B cell (primary cell): ENCODE measurements at regions not wholly inside any gene's neighbourhood (a gene's known extent, or its start where the extent isn't known, plus 50 kb on each side); places are given as distances from the start of the nearest gene placed in this dataset.

Source experiments
- ATAC-seq: fragments of 200-7000 bp; cut with Tn5 transposase; one replicate; pipeline ENCODE4 v1.10.0; 2021; ENCODE audit warnings: low read depth, mild to moderate bottlenecking, moderate number of reproducible peaks, moderate library complexity
- CTCF ChIA-PET: fragments of 350-600 bp; sonication (Branson Sonifier 250); formaldehyde crosslinking; loops from one replicate; lab custom pipeline; 2021; ENCODE audit warnings: antibody characterized with exemption, inconsistent platforms; lab: Charles Lee
- POLR2A ChIA-PET: fragments of 350-600 bp; sonication (Branson Sonifier 250); formaldehyde crosslinking; loops from one replicate; lab custom pipeline; 2021; ENCODE audit warnings: antibody characterized with exemption; lab: Charles Lee
- DNase-seq: peaks from one replicate; pipeline ENCODE4 v3.0.0; 2013
- H2AFZ ChIP-seq: 2 replicates; pipeline ENCODE4 v1.6.1; 2012; ENCODE audit warnings: mild to moderate bottlenecking, low read depth, low read length; ENCODE audit not compliant: insufficient read depth, poor library complexity, severe bottlenecking
- H3K27ac ChIP-seq, 2 donors: 1 replicate in 1 of 2; 2 replicates in 1 of 2; pipeline ENCODE4 v1.5.1; 2012 to 2013; ENCODE audit warnings: low read length in 2 of 2, mild to moderate bottlenecking in 2 of 2, moderate library complexity in 1 of 2
- H3K27me3 ChIP-seq, 4 experiments: fragments of 200-600 bp in 1 of 4; sonication (generic) in 1 of 4; replicated peaks in 1 of 4; 1 replicate in 2 of 4; 2 replicates in 2 of 4; pipeline versions ENCODE4 v1.6.1 to v1.7.0; 2013 to 2016; ENCODE audit warnings: low read length in 3 of 4, mild to moderate bottlenecking in 2 of 4, mixed read lengths in 1 of 4, moderate library complexity in 1 of 4; ENCODE audit not compliant: insufficient read depth in 4 of 4, control insufficient read depth in 3 of 4; ENCODE audit errors: control extremely low read depth in 1 of 4
- H3K36me3 ChIP-seq, 2 experiments: replicated peaks in 1 of 2; 1 replicate in 1 of 2; 2 replicates in 1 of 2; pipeline versions ENCODE4 v1.6.1 to v1.7.1; 2013; ENCODE audit warnings: low read length in 1 of 2; ENCODE audit not compliant: insufficient read depth in 2 of 2, control insufficient read depth in 1 of 2; ENCODE audit errors: control extremely low read depth in 1 of 2, extremely low read depth in 1 of 2
- H3K4me1 ChIP-seq, 2 donors: fragments of 200-600 bp in 1 of 2; sonication (generic) in 1 of 2; 1 replicate in 1 of 2; 2 replicates in 1 of 2; pipeline versions ENCODE4 v1.5.1 to v1.6.1; 2013 to 2017; ENCODE audit warnings: low read length in 2 of 2; ENCODE audit not compliant: control insufficient read depth in 2 of 2, insufficient read depth in 2 of 2
- H3K4me2 ChIP-seq: replicated peaks from 2 replicates; pipeline ENCODE3; 2012; ENCODE audit warnings: mild to moderate bottlenecking, low read depth, low read length; ENCODE audit not compliant: poor library complexity, severe bottlenecking
- H3K4me3 ChIP-seq, 5 experiments: fragments of 200-600 bp in 1 of 5; sonication (generic) in 1 of 5; 1 replicate in 3 of 5; 2 replicates in 2 of 5; pipeline versions ENCODE4 v1.5.1 to v1.7.0; 2011 to 2016; ENCODE audit warnings: low read length in 4 of 5, mild to moderate bottlenecking in 4 of 5, low read depth in 2 of 5, control low read depth in 1 of 5, moderate library complexity in 1 of 5; ENCODE audit not compliant: insufficient read depth in 1 of 5; ENCODE audit errors: control extremely low read depth in 1 of 5, extremely low read depth in 1 of 5
- H3K79me2 ChIP-seq: fragments of 200-600 bp; sonication (generic); one replicate; pipeline ENCODE4 v1.6.0; 2016; ENCODE audit warnings: low read length; ENCODE audit not compliant: control insufficient read depth, insufficient read depth
- H3K9ac ChIP-seq: fragments of 200-600 bp; sonication (generic); 2 replicates; pipeline ENCODE4 v1.6.1; 2017; ENCODE audit warnings: mild to moderate bottlenecking, low read length, moderate library complexity
- H3K9me3 ChIP-seq, 3 donors: one replicate each; pipeline versions ENCODE4 v1.6.1 to v1.7.1; 2013; ENCODE audit warnings: low read length in 2 of 3; ENCODE audit not compliant: control insufficient read depth in 2 of 3, insufficient read depth in 1 of 3; ENCODE audit errors: control extremely low read depth in 1 of 3
- H4K20me1 ChIP-seq: 2 replicates; pipeline ENCODE4 v1.6.0; 2012; ENCODE audit warnings: mild to moderate bottlenecking, low read length; ENCODE audit not compliant: insufficient read depth, control insufficient read depth, poor library complexity, severe bottlenecking
- H3K27ac Mint-ChIP-seq: one replicate; pipeline ENCODE4 v1.8.0; 2021; ENCODE audit warnings: mixed read lengths
- H3K27me3 Mint-ChIP-seq: one replicate; pipeline ENCODE4 v1.8.0; 2021; ENCODE audit warnings: mixed read lengths
- H3K4me1 Mint-ChIP-seq: one replicate; pipeline ENCODE4 v1.8.0; 2021; ENCODE audit warnings: mixed read lengths
- H3K4me3 Mint-ChIP-seq: one replicate; pipeline ENCODE4 v1.8.0; 2021; ENCODE audit warnings: mixed read lengths
- H3K9me3 Mint-ChIP-seq: one replicate; pipeline ENCODE4 v1.8.0; 2022; ENCODE audit warnings: mixed read lengths; ENCODE audit not compliant: insufficient read depth
- CTCF ChIP-seq: fragments of 200-600 bp; IDR thresholded peaks from one replicate; pipeline ENCODE4 v1.8.0; 2022; ENCODE audit warnings: antibody characterized with exemption, mild to moderate bottlenecking
- EZH2 ChIP-seq: IDR thresholded peaks from 2 replicates; pipeline ENCODE4 v1.6.1; 2012; ENCODE audit warnings: borderline replicate concordance, low read depth, mild to moderate bottlenecking, moderate library complexity, low read length; ENCODE audit not compliant: insufficient read depth, poor library complexity, severe bottlenecking
- WGBS: methylation state at CpG from one replicate; pipeline ENCODE4 v1.1.5; 2013; ENCODE audit warnings: missing lambda C conversion rate; ENCODE audit not compliant: insufficient coverage; 5-methylcytosine and 5-hydroxymethylcytosine counted together
- intact Hi-C: fragments of 100-400 bp; cut with micrococcal nuclease; formaldehyde crosslinking; loops from one replicate; pipeline ENCODE4 v1.10.0; 2022

GRCh38 chr10:6850452-6850851 is 270.4 kb upstream of the PRKCQ start:
- no peak for TF ChIP-seq EZH2
- no peak for TF ChIP-seq CTCF
- no peak overlapping the region for H3K9ac ChIP-seq
- H3K4me2 ChIP-seq = no peak overlapping the region
- Mint-ChIP-seq H3K4me1 (no peaks in the 10 kb centered on the region), H3K27ac (no peak overlapping the region), H3K9me3 (no peaks in the 10 kb centered on the region), H3K4me3 (no peak overlapping the region), H3K27me3 (peaks cover 23% of the 10 kb centered on the region)
- H3K4me3 ChIP-seq = no peak overlapping the region
- peaks cover 0 to 5% (median 0%) of the 10 kb centered on the region in 4 experiments for H3K27me3 ChIP-seq
- ChIA-PET POLR2A (no interaction called here), CTCF (no interaction called here)
- H2AFZ ChIP-seq = no peak overlapping the region
- intact Hi-C loops = no loop called here
- H4K20me1 ChIP-seq = no peaks in the 10 kb centered on the region
- DNase-seq (no peak), ATAC-seq (no peak)
- no peaks in the 10 kb centered on the region for H3K9me3 ChIP-seq
- H3K36me3 ChIP-seq = no peaks in the 10 kb centered on the region
- H3K4me1 ChIP-seq = no peaks in the 10 kb centered on the region
- no peaks in the 10 kb centered on the region for H3K79me2 ChIP-seq
- WGBS = no CpG with 5 or more reads among the region's 3 CpGs
- H3K27ac ChIP-seq = no peak overlapping the region

- no peaks in the 10 kb centered on the region for H4K20me1 ChIP-seq
- H3K27me3 ChIP-seq = no peaks in the 10 kb centered on the region
- no peak overlapping the region for H3K4me3 Mint-ChIP-seq
- no peaks in the 10 kb centered on the region for H3K4me1 ChIP-seq
- H3K36me3 ChIP-seq = no peaks in the 10 kb centered on the region
- no peak overlapping the region for H3K4me3 ChIP-seq
- no peak overlapping the region for H3K9ac ChIP-seq
- no peaks in the 10 kb centered on the region for H3K9me3 Mint-ChIP-seq
- TF ChIP-seq CTCF (no peak), EZH2 (no peak)
- H3K9me3 ChIP-seq = no peaks in the 10 kb centered on the region
- no peaks in the 10 kb centered on the region for H3K4me1 Mint-ChIP-seq
- intact Hi-C loops = no loop called here
- peaks cover 20% of the 10 kb centered on the region for H3K27me3 Mint-ChIP-seq
- no CpG with 5 or more reads among the region's 3 CpGs for WGBS
- no peak overlapping the region for H3K27ac ChIP-seq
- ATAC-seq = no peak
- DNase-seq = no peak
- no peak overlapping the region for H2AFZ ChIP-seq
- H3K4me2 ChIP-seq = no peak overlapping the region
- no peaks in the 10 kb centered on the region for H3K79me2 ChIP-seq
- H3K27ac Mint-ChIP-seq = no peak overlapping the region
- CTCF ChIA-PET = no interaction called here
- POLR2A ChIA-PET = no interaction called here
Observed at GRCh38 chr10:6847561-6847960, 267.5 kb upstream of the PRKCQ start.
